Activated naive CD8-positive, alpha-beta T cell treated with anti-CD3 and anti-CD28 coated beads, Interleukin-2, amount 10 ng/mL, durations not matched to agents 7 days and 5 days (primary cell): ENCODE measurements at regions not wholly inside any gene's neighbourhood (a gene's known extent, or its start where the extent isn't known, plus 50 kb on each side); places are given as distances from the start of the nearest gene placed in this dataset.
A peak's percentile ranks its signal among the peaks of the same experiment; 100 is the strongest.
"Not testable (repeated sequence)": the region's sequence is repeated elsewhere in the genome, so short reads cannot be mapped to it uniquely, and the experiment has no call there.

ENCODE experiments used
- ATAC-seq: fragments of 150-1000 bp; cut with Tn5 transposase; one replicate; pipeline ENCODE4 v1.10.0; 2021; ENCODE audit warnings: low read depth, moderate library complexity
- POLR2A ChIA-PET: fragments of 350-600 bp; sonication (Branson Sonifier 250); formaldehyde crosslinking; loops from one replicate; lab custom pipeline; 2021; ENCODE audit warnings: antibody characterized with exemption; lab: Charles Lee
- DNase-seq: peaks from one replicate; pipeline ENCODE4 v3.0.0; 2021
- H3K27ac Mint-ChIP-seq: one replicate; pipeline ENCODE4 v1.8.0; 2022; ENCODE audit warnings: mild to moderate bottlenecking, mixed read lengths
- H3K27me3 Mint-ChIP-seq: one replicate; pipeline ENCODE4 v1.8.0; 2022; ENCODE audit warnings: mild to moderate bottlenecking, moderate library complexity, mixed read lengths
- H3K36me3 Mint-ChIP-seq: one replicate; pipeline ENCODE4 v1.8.0; 2021; ENCODE audit warnings: mild to moderate bottlenecking, mixed read lengths
- H3K4me1 Mint-ChIP-seq: one replicate; pipeline ENCODE4 v1.8.0; 2021; ENCODE audit warnings: mixed read lengths
- H3K4me3 Mint-ChIP-seq: one replicate; pipeline ENCODE4 v1.8.0; 2022; ENCODE audit warnings: mild to moderate bottlenecking, moderate library complexity, mixed read lengths
- H3K9me3 Mint-ChIP-seq: one replicate; pipeline ENCODE4 v1.8.0; 2021; ENCODE audit warnings: mixed read lengths

GRCh38 chr20:59485576-59486454 lies 118.5 kb upstream of the PHACTR3 start:
- Mint-ChIP-seq H3K27me3 (peaks cover 6% of the 10 kb centered on the region), H3K4me1 (no peaks in the 10 kb centered on the region), H3K36me3 (no peaks in the 10 kb centered on the region), H3K4me3 (no peak overlapping the region), H3K27ac (no peak overlapping the region), H3K9me3 (no peaks in the 10 kb centered on the region)
- no peak for ATAC-seq
- no peak for DNase-seq
- POLR2A ChIA-PET: no interaction called here

- H3K36me3 Mint-ChIP-seq, H3K4me3 Mint-ChIP-seq, POLR2A ChIA-PET, H3K27ac Mint-ChIP-seq, H3K4me1 Mint-ChIP-seq, H3K9me3 Mint-ChIP-seq, ATAC-seq, H3K27me3 Mint-ChIP-seq, DNase-seq: not testable (repeated sequence)
These were observed 115.9 kb upstream of the PHACTR3 start for GRCh38 chr20:59488459-59488858.

GRCh38 chr20:59490196-59491004 lies 113.9 kb upstream of the PHACTR3 start:
- H3K27ac Mint-ChIP-seq, H3K36me3 Mint-ChIP-seq, DNase-seq, H3K4me1 Mint-ChIP-seq, ATAC-seq, POLR2A ChIA-PET, H3K27me3 Mint-ChIP-seq, H3K9me3 Mint-ChIP-seq, H3K4me3 Mint-ChIP-seq: not testable (repeated sequence)

- H3K36me3 Mint-ChIP-seq: no peaks in the 10 kb centered on the region
- H3K4me3 Mint-ChIP-seq: no peak overlapping the region
- H3K4me1 Mint-ChIP-seq: no peaks in the 10 kb centered on the region
- DNase-seq (no peak), ATAC-seq (no peak)
- no peaks in the 10 kb centered on the region for H3K9me3 Mint-ChIP-seq
- no peak overlapping the region for H3K27ac Mint-ChIP-seq
- POLR2A ChIA-PET: no interaction called here
- peaks cover 2% of the 10 kb centered on the region for H3K27me3 Mint-ChIP-seq
These were observed 112.5 kb upstream of the PHACTR3 start for GRCh38 chr20:59491884-59492283.

GRCh38 chr20:59493926-59494325 lies 110.4 kb upstream of the PHACTR3 start:
- no peak overlapping the region for H3K27ac Mint-ChIP-seq
- no peak for ATAC-seq
- no peak for DNase-seq
- POLR2A ChIA-PET: no interaction called here
- no peaks in the 10 kb centered on the region for H3K4me1 Mint-ChIP-seq
- H3K9me3 Mint-ChIP-seq: no peaks in the 10 kb centered on the region
- no peaks in the 10 kb centered on the region for H3K36me3 Mint-ChIP-seq
- no peak overlapping the region for H3K4me3 Mint-ChIP-seq
- H3K27me3 Mint-ChIP-seq: peaks cover 2% of the 10 kb centered on the region

- Mint-ChIP-seq H3K9me3 (no peaks in the 10 kb centered on the region), H3K4me1 (no peaks in the 10 kb centered on the region), H3K36me3 (no peaks in the 10 kb centered on the region), H3K4me3 (no peak overlapping the region), H3K27ac (no peak overlapping the region), H3K27me3 (peaks cover 9% of the 10 kb centered on the region)
- POLR2A ChIA-PET: no interaction called here
- DNase-seq: no peak
- ATAC-seq: no peak
These were observed 109.2 kb upstream of the PHACTR3 start for GRCh38 chr20:59495166-59495565.

GRCh38 chr20:59495894-59496510 lies 108.3 kb upstream of the PHACTR3 start:
- Mint-ChIP-seq H3K4me3 (no peak overlapping the region), H3K9me3 (no peaks in the 10 kb centered on the region), H3K27ac (no peak overlapping the region), H3K36me3 (no peaks in the 10 kb centered on the region), H3K27me3 (peaks cover 12% of the 10 kb centered on the region), H3K4me1 (no peaks in the 10 kb centered on the region)
- ATAC-seq (peak; percentile 74), DNase-seq (peak; percentile 81)
- POLR2A ChIA-PET: no interaction called here

GRCh38 chr20:59498291-59498690 lies 106.0 kb upstream of the PHACTR3 start:
- Mint-ChIP-seq H3K4me1 (no peaks in the 10 kb centered on the region), H3K9me3 (no peaks in the 10 kb centered on the region), H3K4me3 (no peak overlapping the region), H3K27me3 (peaks cover 12% of the 10 kb centered on the region), H3K36me3 (no peaks in the 10 kb centered on the region), H3K27ac (no peak overlapping the region)
- POLR2A ChIA-PET: no interaction called here
- DNase-seq (no peak), ATAC-seq (no peak)

GRCh38 chr20:59499863-59500262 lies 104.5 kb upstream of the PHACTR3 start:
- POLR2A ChIA-PET: no interaction called here
- Mint-ChIP-seq H3K36me3 (no peaks in the 10 kb centered on the region), H3K27me3 (peaks cover 17% of the 10 kb centered on the region), H3K27ac (no peak overlapping the region), H3K4me3 (no peak overlapping the region), H3K4me1 (no peaks in the 10 kb centered on the region), H3K9me3 (no peaks in the 10 kb centered on the region)
- DNase-seq (no peak), ATAC-seq (no peak)

- peaks cover 15% of the 10 kb centered on the region for H3K27me3 Mint-ChIP-seq
- H3K36me3 Mint-ChIP-seq: no peaks in the 10 kb centered on the region
- no peak for ATAC-seq
These were observed 95.6 kb upstream of the PHACTR3 start for GRCh38 chr20:59508729-59509128.

GRCh38 chr20:59512651-59513050 lies 91.7 kb upstream of the PHACTR3 start:
- no peak overlapping the region for H3K4me3 Mint-ChIP-seq
- POLR2A ChIA-PET: no interaction called here
- no peaks in the 10 kb centered on the region for H3K4me1 Mint-ChIP-seq
- ATAC-seq (no peak), DNase-seq (no peak)
- no peaks in the 10 kb centered on the region for H3K9me3 Mint-ChIP-seq
- H3K36me3 Mint-ChIP-seq: no peaks in the 10 kb centered on the region
- H3K27me3 Mint-ChIP-seq: peaks cover 39% of the 10 kb centered on the region
- no peak overlapping the region for H3K27ac Mint-ChIP-seq

More at GRCh38 chr20:59508729-59509128, 95.6 kb upstream of the PHACTR3 start:
- Mint-ChIP-seq H3K4me1 (no peaks in the 10 kb centered on the region), H3K9me3 (no peaks in the 10 kb centered on the region), H3K4me3 (no peak overlapping the region), H3K27ac (no peak overlapping the region)
- POLR2A ChIA-PET: no interaction called here
- no peak for DNase-seq

- no peaks in the 10 kb centered on the region for H3K36me3 Mint-ChIP-seq
- POLR2A ChIA-PET: no interaction called here
- no peak overlapping the region for H3K4me3 Mint-ChIP-seq
- DNase-seq (no peak), ATAC-seq (no peak)
- H3K27ac Mint-ChIP-seq: no peak overlapping the region
- no peaks in the 10 kb centered on the region for H3K4me1 Mint-ChIP-seq
- peaks cover 43% of the 10 kb centered on the region for H3K27me3 Mint-ChIP-seq
- H3K9me3 Mint-ChIP-seq: no peaks in the 10 kb centered on the region
These were observed 89.8 kb upstream of the PHACTR3 start for GRCh38 chr20:59514554-59514953.

- peaks cover 47% of the 10 kb centered on the region for H3K27me3 Mint-ChIP-seq
- H3K4me3 Mint-ChIP-seq: no peak overlapping the region
- no peaks in the 10 kb centered on the region for H3K4me1 Mint-ChIP-seq
- no peak for DNase-seq
- POLR2A ChIA-PET: no interaction called here
- no peaks in the 10 kb centered on the region for H3K9me3 Mint-ChIP-seq
- no peak for ATAC-seq
- H3K36me3 Mint-ChIP-seq: no peaks in the 10 kb centered on the region
- H3K27ac Mint-ChIP-seq: no peak overlapping the region
These were observed 89.1 kb upstream of the PHACTR3 start for GRCh38 chr20:59515013-59515905.
